OCI-LY7 (cell line): ENCODE measurements at regions not wholly inside any gene's neighbourhood (a gene's known extent, or its start where the extent isn't known, plus 50 kb on each side); places are given as distances from the start of the nearest gene placed in this dataset.

Experiments used
- BruUV-seq: library from RNA; stranded (reverse); fragments of 400-500 nt; replicated peaks from 2 replicates; lab custom pipeline; 2021; lab: Mats Ljungman, UMichigan
- CTCF ChIA-PET: fragments of 300-600 bp; sonication (Branson Sonifier 250); formaldehyde crosslinking; loops from one replicate; lab custom pipeline; 2022; ENCODE audit warnings: antibody characterized with exemption; ENCODE audit not compliant: unreplicated experiment; lab: Charles Lee
- POLR2A ChIA-PET: fragments of 300-600 bp; sonication (Branson Sonifier 250); formaldehyde crosslinking; loops from one replicate; lab custom pipeline; 2022; ENCODE audit warnings: antibody characterized with exemption; lab: Charles Lee
- DNase-seq: peaks from one replicate; pipeline ENCODE4 v3.0.0-alpha.2; 2015; ENCODE audit warnings: low spot score
- H2AFZ ChIP-seq: fragments of 200-600 bp; sonication (generic), shearing (Covaris generic); 2 replicates; pipeline ENCODE4 v1.6.1; 2014; ENCODE audit warnings: mild to moderate bottlenecking, antibody characterized with exemption, low read length, moderate library complexity
- H3K27ac ChIP-seq: fragments of 200-600 bp; sonication (generic); 2 replicates; pipeline ENCODE4 v1.5.1; 2014; ENCODE audit warnings: mixed run types, low read depth, mild to moderate bottlenecking, moderate library complexity, low read length, inconsistent platforms; ENCODE audit not compliant: poor library complexity, severe bottlenecking
- H3K36me3 ChIP-seq: fragments of 200-600 bp; sonication (generic); 2 replicates; pipeline ENCODE4 v1.6.1; 2014; ENCODE audit warnings: mild to moderate bottlenecking, antibody characterized with exemption, low read length, moderate library complexity, mixed read lengths; ENCODE audit not compliant: insufficient read depth
- H3K4me1 ChIP-seq: fragments of 200-600 bp; sonication (generic); 2 replicates; pipeline ENCODE4 v1.5.1; 2014; ENCODE audit warnings: mild to moderate bottlenecking, low read length; ENCODE audit not compliant: insufficient read depth, poor library complexity, severe bottlenecking
- H3K4me2 ChIP-seq: fragments of 200-600 bp; sonication (generic); 2 replicates; pipeline ENCODE4 v1.6.1; 2014; ENCODE audit warnings: mild to moderate bottlenecking, low read length
- H3K4me3 ChIP-seq: fragments of 200-600 bp; sonication (generic); 2 replicates; pipeline ENCODE4 v1.5.1; 2014; ENCODE audit warnings: mild to moderate bottlenecking, low read depth, low read length; ENCODE audit not compliant: poor library complexity, severe bottlenecking
- H3K79me2 ChIP-seq: fragments of 200-600 bp; sonication (generic); 2 replicates; pipeline ENCODE4 v1.6.1; 2016; ENCODE audit warnings: low read depth, mild to moderate bottlenecking, low read length, moderate library complexity, mixed read lengths; ENCODE audit not compliant: insufficient read depth
- H3K9me2 ChIP-seq: fragments of 200-600 bp; sonication (generic); 2 replicates; pipeline ENCODE4 v1.6.1; 2016; ENCODE audit warnings: mild to moderate bottlenecking, low read length, mixed read lengths; ENCODE audit not compliant: insufficient read depth
- H3K9me3 ChIP-seq: fragments of 200-600 bp; sonication (generic); 2 replicates; pipeline ENCODE4 v1.6.1; 2014; ENCODE audit warnings: mild to moderate bottlenecking, mixed run types, low read length, mixed read lengths
- H4K20me1 ChIP-seq: fragments of 200-600 bp; sonication (generic); 2 replicates; pipeline ENCODE4 v1.6.1; 2014; ENCODE audit warnings: mild to moderate bottlenecking, antibody characterized with exemption, low read length, moderate library complexity, mixed read lengths; ENCODE audit not compliant: insufficient read depth
- CTCF ChIP-seq: fragments of 200-600 bp; sonication (generic); conservative IDR thresholded peaks from 2 replicates; pipeline ENCODE4 v1.5.1; 2014; ENCODE audit warnings: mild to moderate bottlenecking, antibody characterized with exemption, low read length, moderate library complexity, mixed read lengths
- EZH2phosphoT487 ChIP-seq: fragments of 200-600 bp; sonication (generic); IDR thresholded peaks from 2 replicates; pipeline ENCODE4 v1.6.1; 2018; ENCODE audit warnings: low read depth, borderline replicate concordance, mild to moderate bottlenecking, mixed run types, antibody characterized with exemption, low read length, moderate library complexity, mixed read lengths
- intact Hi-C: fragments of 100-400 bp; cut with micrococcal nuclease; formaldehyde crosslinking; loops from one replicate; pipeline ENCODE4 v1.10.0; 2022; ENCODE audit not compliant: unreplicated experiment

GRCh38 chr3:144566320-144566719 lies 594.7 kb downstream of the DIPK2A start:
- H4K20me1 ChIP-seq: no peaks in the 10 kb centered on the region
- no peaks in the 10 kb centered on the region for H3K79me2 ChIP-seq
- H3K36me3 ChIP-seq: no peaks in the 10 kb centered on the region
- no TSS peak for BruUV-seq
- H2AFZ ChIP-seq: no peak overlapping the region
- H3K9me3 ChIP-seq: no peaks in the 10 kb centered on the region
- no peaks in the 10 kb centered on the region for H3K4me1 ChIP-seq
- POLR2A ChIA-PET: interaction anchor here (0.8 kb wide), 1 partner anchor 866 kb away, joined by 3 read pairs; no protein-coding TSS in a partner anchor
- no peak for DNase-seq
- TF ChIP-seq EZH2phosphoT487: no peak
- no peak for TF ChIP-seq CTCF
- H3K4me2 ChIP-seq: no peak overlapping the region
- CTCF ChIA-PET: no interaction called here
- H3K4me3 ChIP-seq: no peak overlapping the region
- H3K27ac ChIP-seq: no peak overlapping the region
- no peaks in the 10 kb centered on the region for H3K9me2 ChIP-seq
- intact Hi-C loops: no loop called here

GRCh38 chr3:144569651-144570050 lies 598.0 kb downstream of the DIPK2A start:
- no peaks in the 10 kb centered on the region for H3K79me2 ChIP-seq
- no peak overlapping the region for H3K27ac ChIP-seq
- POLR2A ChIA-PET: interaction anchor here (0.6 to 0.7 kb wide), 2 partner anchors 132 to 1458 kb away, joined by 3 read pairs; no protein-coding TSS in a partner anchor
- H3K9me3 ChIP-seq: no peaks in the 10 kb centered on the region
- no peak overlapping the region for H3K4me3 ChIP-seq
- no peaks in the 10 kb centered on the region for H4K20me1 ChIP-seq
- BruUV-seq: no TSS peak
- H3K4me2 ChIP-seq: no peak overlapping the region
- no peaks in the 10 kb centered on the region for H3K4me1 ChIP-seq
- no peak overlapping the region for H2AFZ ChIP-seq
- H3K9me2 ChIP-seq: no peaks in the 10 kb centered on the region
- CTCF ChIA-PET: no interaction called here
- no peak for DNase-seq
- no peaks in the 10 kb centered on the region for H3K36me3 ChIP-seq
- TF ChIP-seq CTCF: no peak
- TF ChIP-seq EZH2phosphoT487: no peak
- intact Hi-C loops: no loop called here

- intact Hi-C loops: no loop called here
- POLR2A ChIA-PET: interaction anchor here (0.6 kb wide), 1 partner anchor 983 kb away, joined by 3 read pairs; no protein-coding TSS in a partner anchor
- no peak for TF ChIP-seq EZH2phosphoT487
- TF ChIP-seq CTCF: no peak
- no peaks in the 10 kb centered on the region for H3K9me3 ChIP-seq
- no peaks in the 10 kb centered on the region for H3K79me2 ChIP-seq
- H4K20me1 ChIP-seq: no peaks in the 10 kb centered on the region
- DNase-seq: no peak
- no peak overlapping the region for H3K4me3 ChIP-seq
- no peaks in the 10 kb centered on the region for H3K9me2 ChIP-seq
- H3K36me3 ChIP-seq: no peaks in the 10 kb centered on the region
- CTCF ChIA-PET: no interaction called here
- H3K4me1 ChIP-seq: no peaks in the 10 kb centered on the region
- no TSS peak for BruUV-seq
- no peak overlapping the region for H3K27ac ChIP-seq
- H3K4me2 ChIP-seq: no peak overlapping the region
- H2AFZ ChIP-seq: no peak overlapping the region
These were observed 612.2 kb downstream of the DIPK2A start for GRCh38 chr3:144583871-144584270.
